HTR-8/SVneo (cell line): ENCODE measurements at regions not wholly inside any gene's neighbourhood (a gene's known extent, or its start where the extent isn't known, plus 50 kb on each side); places are given as distances from the start of the nearest gene placed in this dataset.
A peak's percentile ranks its signal among the peaks of the same experiment; 100 is the strongest.
"Not testable (repeated sequence)": the region's sequence is repeated elsewhere in the genome, so short reads cannot be mapped to it uniquely, and the experiment has no call there.

ENCODE experiments used
- DNase-seq: peaks from one replicate; pipeline ENCODE4 v3.0.0; 2011; ENCODE audit warnings: low spot score, mixed read lengths; ENCODE audit not compliant: insufficient read length
- FAIRE-seq: peaks from 2 replicates; lab custom pipeline; 2011; peaks lifted over from hg19 to GRCh38; lab: Jason Lieb, UNC

- FAIRE-seq (no peak), DNase-seq (no peak)
Measured at GRCh38 chr4:159541143-159541542, 438.3 kb downstream of the RAPGEF2 start.

DNA sequence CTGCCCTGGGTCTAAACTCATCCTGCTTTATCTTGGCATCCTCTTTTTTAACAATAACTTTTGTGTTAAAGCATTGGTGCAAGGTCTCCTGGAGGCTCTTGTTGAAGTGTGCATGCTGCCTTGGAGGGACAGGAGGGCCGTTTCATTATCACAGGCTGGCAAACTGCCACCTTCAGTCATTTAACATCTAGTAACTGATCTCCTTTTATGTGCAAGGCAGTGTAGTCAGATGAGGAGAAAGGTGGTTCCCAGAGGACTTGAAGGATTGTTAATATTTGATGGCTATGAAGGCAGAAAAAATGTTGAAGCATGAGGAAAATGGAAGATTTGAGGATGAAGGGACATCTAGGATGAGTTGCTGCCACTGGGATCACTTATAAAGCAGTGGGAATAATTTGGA is 439.4 kb downstream of the RAPGEF2 start:
- no peak for FAIRE-seq
- DNase-seq, result no peak

DNA sequence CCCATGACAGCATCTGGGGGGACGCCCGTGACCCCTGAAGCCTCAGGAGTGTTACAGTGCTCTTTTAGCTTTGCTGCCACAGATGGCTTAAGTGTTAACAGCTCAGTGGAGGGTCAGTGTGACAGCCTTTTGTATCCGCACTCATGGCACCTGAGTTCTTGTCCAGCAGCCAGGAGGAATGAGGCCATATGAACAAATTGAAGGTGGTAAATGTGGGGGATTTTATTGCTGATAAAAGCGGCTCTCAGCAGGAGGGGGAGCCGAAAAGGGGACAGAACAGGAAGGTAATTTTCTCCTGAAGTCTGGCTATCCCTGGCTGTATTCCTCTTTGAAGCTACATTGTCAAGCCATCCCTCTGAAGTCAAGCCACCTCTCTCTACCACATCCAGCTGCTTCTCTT is 441.0 kb downstream of the RAPGEF2 start:
- no peak for DNase-seq
- FAIRE-seq, result no peak

DNA sequence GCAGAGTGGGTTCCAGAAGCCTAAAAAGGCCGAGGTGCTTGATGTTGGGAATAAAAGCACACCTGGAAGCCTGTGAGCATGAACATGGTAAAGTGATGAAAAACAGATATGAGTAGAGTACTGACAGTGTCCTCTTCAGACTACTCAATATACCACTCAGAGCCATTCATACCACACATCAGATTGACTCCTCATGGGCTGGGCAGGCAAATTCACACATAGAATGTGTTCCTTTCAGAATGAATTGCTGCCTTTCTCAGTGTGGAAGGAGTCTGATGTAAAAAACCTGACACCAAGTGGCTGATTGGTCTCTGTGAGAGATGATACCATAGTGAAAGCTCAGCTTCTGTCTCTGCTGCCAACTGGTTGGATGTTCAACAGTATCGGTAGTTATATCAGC is 442.7 kb downstream of the RAPGEF2 start:
- no peak for DNase-seq
- FAIRE-seq, result no peak

DNA sequence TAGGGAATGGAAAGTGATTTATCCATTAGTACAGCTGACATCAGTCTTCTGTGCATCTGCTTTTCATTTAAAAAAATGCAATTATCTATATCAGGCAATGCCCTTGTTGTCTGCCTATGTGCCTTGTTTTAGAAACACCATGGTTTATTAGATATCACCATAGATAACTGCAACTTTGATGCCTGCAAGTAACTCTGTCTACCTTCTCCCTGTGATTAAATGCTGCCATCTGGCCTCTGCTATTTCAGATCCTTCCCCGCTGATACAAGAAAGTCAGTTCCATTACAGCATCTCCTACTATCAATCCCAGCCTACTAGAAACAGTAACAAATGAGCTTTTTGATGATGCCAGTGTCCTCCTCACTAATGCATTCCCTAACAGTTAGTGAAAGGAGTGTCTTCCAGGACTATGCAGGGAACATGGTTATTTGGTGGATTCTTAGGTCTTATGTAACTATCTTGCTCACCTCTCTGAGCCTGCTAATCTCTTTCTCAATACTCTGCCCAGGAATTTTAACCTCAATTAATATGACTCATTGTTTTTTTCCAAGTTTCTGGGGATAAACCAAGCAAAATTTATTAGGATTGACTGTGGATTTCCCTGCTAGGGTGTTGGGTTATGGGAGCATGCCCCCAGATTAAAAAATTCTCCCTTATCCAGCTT is 444.9 kb downstream of the RAPGEF2 start:
- FAIRE-seq, result peak; percentile 16
- DNase-seq, result peak; percentile 26

- no peak for FAIRE-seq
- peak; percentile 25 for DNase-seq
Measured at GRCh38 chr4:159549098-159549518, 446.2 kb downstream of the RAPGEF2 start.

DNA sequence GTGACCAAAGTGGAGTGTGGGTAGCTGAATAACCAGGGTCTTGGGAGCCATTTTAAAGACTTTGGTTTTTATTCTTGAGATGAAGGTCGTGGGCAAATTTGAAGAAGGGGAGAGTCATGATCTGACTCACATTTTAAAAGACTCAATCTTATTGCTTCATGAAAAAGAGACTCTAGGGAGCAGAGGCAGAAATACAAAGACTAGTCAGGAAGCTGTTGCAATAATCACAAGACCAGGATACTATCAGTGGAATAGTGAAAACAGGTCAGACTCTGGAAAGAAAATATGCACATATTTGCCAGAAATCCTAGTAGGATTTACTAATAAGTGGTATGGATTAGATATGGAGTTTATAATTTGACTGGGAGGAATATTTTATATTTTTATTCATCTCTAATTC is 448.4 kb downstream of the RAPGEF2 start:
- DNase-seq (no peak), FAIRE-seq (no peak)

- FAIRE-seq, result no peak
- DNase-seq, result no peak
Measured at GRCh38 chr4:159552979-159553768, 450.3 kb downstream of the RAPGEF2 start.

DNA sequence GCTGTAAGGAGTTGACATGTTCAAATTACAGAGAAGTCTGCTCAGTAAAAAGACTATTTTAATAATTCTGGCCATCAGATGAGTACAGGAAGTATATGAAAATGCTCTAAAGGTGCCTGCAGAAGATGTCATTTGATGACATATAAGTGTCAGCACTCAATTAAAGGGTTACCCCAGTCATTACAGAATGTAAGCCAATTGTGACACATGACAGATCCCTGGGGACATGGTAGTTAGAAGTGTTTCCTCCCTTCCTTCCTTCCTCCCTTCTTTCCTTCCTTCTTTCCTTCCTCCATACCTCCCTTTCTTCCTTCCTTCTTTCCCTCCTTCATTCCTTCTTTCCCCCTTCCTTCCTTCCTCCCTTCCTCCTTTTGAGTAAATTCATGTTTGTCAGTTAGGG is 453.0 kb downstream of the RAPGEF2 start:
- FAIRE-seq (no peak), DNase-seq (no peak)

GRCh38 chr4:159562366-159562765 is 459.5 kb downstream of the RAPGEF2 start:
- FAIRE-seq (no peak), DNase-seq (no peak)

DNA sequence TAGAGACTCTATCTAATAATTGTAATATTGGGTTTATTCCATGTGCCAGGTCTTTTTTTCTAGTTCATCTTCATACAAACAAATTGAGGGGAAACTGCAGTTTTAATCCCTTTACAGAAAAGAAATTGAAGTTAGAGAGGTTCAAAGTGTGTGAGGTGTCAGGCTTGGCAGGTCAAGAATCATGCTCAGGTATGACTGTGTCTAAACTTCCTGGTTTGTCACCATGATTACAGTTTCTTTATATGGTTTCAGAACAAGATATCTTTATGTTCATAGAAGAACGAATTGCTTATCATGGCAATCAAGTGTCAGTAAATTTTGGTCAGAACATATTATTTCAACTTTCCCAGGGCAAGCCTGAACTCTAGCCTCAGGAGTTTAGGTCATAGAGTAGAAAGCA is 460.4 kb downstream of the RAPGEF2 start:
- DNase-seq, result no peak
- no peak for FAIRE-seq

- FAIRE-seq (no peak), DNase-seq (no peak)
Measured at GRCh38 chr4:159564615-159565014, 461.7 kb downstream of the RAPGEF2 start.

- no peak for DNase-seq
- FAIRE-seq, result no peak
Measured at GRCh38 chr4:159566786-159567185, 463.9 kb downstream of the RAPGEF2 start.

- DNase-seq, result no peak
- no peak for FAIRE-seq
Measured at GRCh38 chr4:159577241-159577640, 474.4 kb downstream of the RAPGEF2 start.

DNA sequence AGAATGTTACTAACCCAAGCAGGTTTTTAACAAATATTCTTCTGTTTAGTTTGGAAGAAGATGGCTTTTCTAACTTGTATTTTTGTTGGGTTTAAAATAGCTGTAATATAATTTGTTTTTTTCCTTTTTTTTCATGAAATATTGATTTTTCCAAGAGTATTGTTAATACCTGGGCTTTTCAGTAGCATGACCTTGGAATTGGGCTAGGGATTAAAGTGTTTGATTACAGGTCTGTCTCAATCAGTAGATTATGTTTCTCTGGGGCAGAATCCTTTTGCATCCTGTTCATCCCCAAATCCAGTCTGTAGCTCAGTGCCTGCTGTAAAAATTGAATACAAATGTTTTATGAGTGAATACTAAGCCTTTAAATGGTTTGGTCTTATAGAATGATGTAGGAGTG is 479.8 kb downstream of the RAPGEF2 start:
- no peak for DNase-seq
- no peak for FAIRE-seq

GRCh38 chr4:159592898-159593556 is 490.1 kb downstream of the RAPGEF2 start:
- no peak for DNase-seq
- FAIRE-seq, result no peak

DNA sequence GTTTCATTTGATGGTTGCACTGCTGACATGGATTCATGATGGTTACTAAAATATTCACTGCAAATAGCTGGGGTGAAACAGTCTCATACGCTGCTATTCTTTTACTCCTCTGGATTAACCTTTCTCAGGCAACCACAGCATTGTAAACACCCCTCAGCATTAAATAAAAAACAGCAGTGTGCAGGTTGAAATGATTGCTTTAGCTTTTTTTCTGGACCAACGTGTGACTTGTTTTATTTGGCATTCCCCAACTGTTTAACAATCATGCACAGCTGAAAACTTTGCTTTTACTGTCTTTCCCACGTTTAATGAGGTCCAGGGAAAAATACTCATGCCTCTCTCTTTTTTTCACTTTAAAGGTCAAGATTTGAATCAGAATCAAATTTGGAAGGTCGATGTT is 490.8 kb downstream of the RAPGEF2 start:
- FAIRE-seq (no peak), DNase-seq (no peak)

GRCh38 chr4:159594576-159594975 is 491.7 kb downstream of the RAPGEF2 start:
- DNase-seq (no peak), FAIRE-seq (no peak)

DNA sequence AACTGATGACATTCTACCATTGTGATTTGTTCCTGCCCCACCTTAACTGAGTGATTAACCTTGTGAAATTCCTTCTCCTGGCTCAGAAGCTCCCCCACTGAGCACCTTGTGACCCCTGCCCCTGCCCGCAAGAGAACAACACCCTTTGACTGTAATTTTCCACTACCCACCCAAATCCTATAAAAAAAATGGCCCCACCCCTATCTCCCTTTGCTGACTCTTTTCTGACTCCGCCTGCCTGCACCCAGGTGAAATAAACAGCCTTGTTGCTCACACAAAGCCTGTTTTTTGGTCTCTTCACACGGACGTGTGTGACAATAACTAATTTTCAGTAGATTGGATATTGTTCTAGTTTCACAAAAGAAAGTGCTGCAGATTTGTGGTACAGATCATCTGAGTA is 492.2 kb downstream of the RAPGEF2 start:
- DNase-seq, FAIRE-seq: not testable (repeated sequence)

- no peak for FAIRE-seq
- no peak for DNase-seq
Measured at GRCh38 chr4:159598602-159599001, 495.7 kb downstream of the RAPGEF2 start.

DNA sequence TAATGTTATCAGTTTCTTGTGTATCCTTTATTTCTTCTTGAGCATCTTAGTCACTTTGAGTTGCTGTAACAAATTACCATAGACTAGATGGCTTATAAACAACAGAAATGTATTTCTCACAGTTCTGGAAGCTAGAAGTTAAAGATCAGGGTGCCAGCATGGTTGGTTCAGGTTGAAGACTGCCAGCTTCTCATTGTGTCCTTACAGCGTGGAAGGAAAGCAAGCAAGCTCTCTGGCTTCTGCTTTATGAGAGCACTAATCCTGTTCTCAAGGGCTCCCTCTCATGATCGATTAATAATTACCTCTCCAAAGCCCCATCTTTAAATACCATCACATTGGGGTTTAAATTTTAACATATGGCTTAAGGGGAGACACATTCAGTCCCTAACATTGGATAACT is 497.2 kb downstream of the RAPGEF2 start:
- no peak for DNase-seq
- no peak for FAIRE-seq
